Liver (tissue), 8 donors: ENCODE measurements at regions not wholly inside any gene's neighbourhood (a gene's known extent, or its start where the extent isn't known, plus 50 kb on each side); places are given as distances from the start of the nearest gene placed in this dataset.

Experiments used
- DNase-seq: peaks from one replicate; pipeline ENCODE4 v3.0.0-alpha.2; 2017; ENCODE audit warnings: low spot score
- H3K27ac ChIP-seq, 2 donors: one replicate each; pipeline ENCODE4 v1.7.0; 2013; ENCODE audit warnings: inconsistent platforms in 2 of 2, low read length in 2 of 2, control low read depth in 1 of 2, low read depth in 1 of 2, mild to moderate bottlenecking in 1 of 2
- H3K27me3 ChIP-seq, 4 donors: one replicate each; pipeline versions ENCODE4 v1.6.1 to v1.7.0; 2013; ENCODE audit warnings: low read length in 3 of 4, inconsistent platforms in 1 of 4, mild to moderate bottlenecking in 1 of 4, moderate library complexity in 1 of 4; ENCODE audit not compliant: control insufficient read depth in 4 of 4, insufficient read depth in 4 of 4
- H3K36me3 ChIP-seq, 4 donors: one replicate each; pipeline versions ENCODE4 v1.6.1 to v1.7.0; 2013; ENCODE audit warnings: low read length in 3 of 4, mild to moderate bottlenecking in 3 of 4, low read depth in 1 of 4, moderate library complexity in 1 of 4; ENCODE audit not compliant: control insufficient read depth in 4 of 4, insufficient read depth in 3 of 4
- H3K4me1 ChIP-seq, 4 donors: one replicate each; pipeline versions ENCODE4 v1.6.1 to v1.7.0; 2013; ENCODE audit warnings: low read length in 3 of 4, mild to moderate bottlenecking in 3 of 4, moderate library complexity in 1 of 4; ENCODE audit not compliant: control insufficient read depth in 4 of 4, insufficient read depth in 4 of 4
- H3K4me3 ChIP-seq, 3 donors: one replicate each; pipeline versions ENCODE4 v1.6.1 to v1.7.0; 2013; ENCODE audit warnings: low read length in 3 of 3, control low read depth in 1 of 3, low read depth in 1 of 3, mild to moderate bottlenecking in 1 of 3
- H3K9ac ChIP-seq, 2 donors: one replicate each; pipeline ENCODE4 v1.7.0; 2013; ENCODE audit warnings: low read length in 2 of 2, mild to moderate bottlenecking in 2 of 2, moderate library complexity in 2 of 2, control low read depth in 1 of 2, low read depth in 1 of 2
- H3K9me3 ChIP-seq, 4 donors: one replicate each; pipeline versions ENCODE4 v1.6.1 to v1.7.0; 2013; ENCODE audit warnings: low read length in 3 of 4; ENCODE audit not compliant: control insufficient read depth in 4 of 4
- ATF3 ChIP-seq: IDR thresholded peaks from 2 replicates; pipeline ENCODE4 v1.6.1; 2016; ENCODE audit warnings: antibody characterized with exemption
- CTCF ChIP-seq: fragments of 150-350 bp; IDR thresholded peaks from 2 replicates; pipeline ENCODE4 v1.5.1; 2017; ENCODE audit warnings: improper control_type of control experiment, low read depth, low read length; ENCODE audit not compliant: missing input control
- FOXA1 ChIP-seq: IDR thresholded peaks from 2 replicates; pipeline ENCODE4 v1.6.1; 2016; ENCODE audit warnings: antibody characterized with exemption
- FOXA2 ChIP-seq: IDR thresholded peaks from 2 replicates; pipeline ENCODE4 v1.6.1; 2016; ENCODE audit warnings: antibody characterized with exemption
- GABPA ChIP-seq, 2 donors: IDR thresholded peaks in 1 of 2; conservative IDR thresholded peaks in 1 of 2; 2 replicates each; pipeline ENCODE4 v1.6.1; 2016; ENCODE audit warnings: antibody characterized with exemption in 2 of 2, mild to moderate bottlenecking in 1 of 2, moderate library complexity in 1 of 2
- HNF4A ChIP-seq, 2 donors: conservative IDR thresholded peaks; 2 replicates each; pipeline ENCODE4 v1.6.1; 2016; ENCODE audit warnings: antibody characterized with exemption in 2 of 2, mild to moderate bottlenecking in 2 of 2
- JUND ChIP-seq, 2 donors: IDR thresholded peaks; 2 replicates each; pipeline ENCODE4 v1.6.1; 2016; ENCODE audit warnings: antibody characterized with exemption in 2 of 2
- NR2F2 ChIP-seq: IDR thresholded peaks from 2 replicates; pipeline ENCODE4 v1.6.1; 2016; ENCODE audit warnings: antibody characterized with exemption
- RAD21 ChIP-seq, 2 donors: IDR thresholded peaks; 2 replicates each; pipeline ENCODE4 v1.6.1; 2016; ENCODE audit warnings: antibody characterized with exemption in 2 of 2, mild to moderate bottlenecking in 2 of 2
- REST ChIP-seq: IDR thresholded peaks from 2 replicates; pipeline ENCODE4 v1.6.1; 2016; ENCODE audit warnings: antibody characterized with exemption, mild to moderate bottlenecking
- RXRA ChIP-seq, 2 donors: IDR thresholded peaks; 2 replicates each; pipeline ENCODE4 v1.6.1; 2017 to 2018; ENCODE audit warnings: antibody characterized with exemption in 2 of 2, mild to moderate bottlenecking in 1 of 2
- SP1 ChIP-seq: IDR thresholded peaks from 2 replicates; pipeline ENCODE4 v1.6.1; 2018; ENCODE audit warnings: antibody characterized with exemption, mild to moderate bottlenecking
- TAF1 ChIP-seq: conservative IDR thresholded peaks from 2 replicates; pipeline ENCODE4 v1.6.1; 2016; ENCODE audit warnings: antibody characterized with exemption, mild to moderate bottlenecking
- YY1 ChIP-seq: IDR thresholded peaks from 2 replicates; pipeline ENCODE4 v1.6.1; 2016; ENCODE audit warnings: antibody characterized with exemption, mild to moderate bottlenecking
- ZBTB33 ChIP-seq: IDR thresholded peaks from 2 replicates; pipeline ENCODE4 v1.6.1; 2016; ENCODE audit warnings: antibody characterized with exemption
- WGBS: extraction: QIAGEN DNeasy Blood & Tissue Kit; methylation state at CpG from one replicate; pipeline ENCODE4 v1.1.7; 2013; 5-methylcytosine and 5-hydroxymethylcytosine counted together
- TF ChIP-seq, protein P1 (sequence below): IDR thresholded peaks from 2 replicates; pipeline ENCODE4 v1.6.1; 2016; ENCODE audit warnings: antibody characterized with exemption
- donor health status: healthy.
- donor health status: healthy.
- donor health status: healthy.
- donor health status: healthy.
- donor health status: healthy.

- Histone ChIP-seq H3K27me3 (no peaks in the 10 kb centered on the region), H3K36me3 (no peaks in the 10 kb centered on the region), H3K4me3 (no peak overlapping the region), H3K4me1 (no peaks in the 10 kb centered on the region), H3K9me3 (no peaks in the 10 kb centered on the region), H3K9ac (no peak overlapping the region), H3K27ac (no peak overlapping the region)
- TF ChIP-seq ZBTB33 = no peak
- TF ChIP-seq RAD21 (IDR thresholded peaks at IDR 0.05) = no peak
- no peak for TF ChIP-seq JUND (IDR thresholded peaks at IDR 0.05)
- no peak for TF ChIP-seq TAF1
- TF ChIP-seq HNF4A (conservative IDR thresholded peaks at IDR 0.05) = no peak
- TF ChIP-seq, protein P1, sequence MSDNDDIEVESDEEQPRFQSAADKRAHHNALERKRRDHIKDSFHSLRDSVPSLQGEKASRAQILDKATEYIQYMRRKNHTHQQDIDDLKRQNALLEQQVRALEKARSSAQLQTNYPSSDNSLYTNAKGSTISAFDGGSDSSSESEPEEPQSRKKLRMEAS = no peak
- TF ChIP-seq CTCF = no peak
- no peak for TF ChIP-seq FOXA1
- no peak for TF ChIP-seq YY1
- TF ChIP-seq NR2F2 = no peak
- TF ChIP-seq FOXA2 = no peak
- no peak for TF ChIP-seq RXRA (IDR thresholded peaks at IDR 0.05)
- no peak for TF ChIP-seq REST
- TF ChIP-seq SP1 = no peak
- TF ChIP-seq ATF3 = no peak
- TF ChIP-seq GABPA (IDR thresholded peaks at IDR 0.05 in 1 of 2, conservative IDR thresholded peaks at IDR 0.05 in 1 of 2) = no peak
- DNase-seq = no peak
- WGBS = 71% methylated on average over 4 of the region's 4 CpGs
Measured at GRCh38 chr5:133763744-133764143, 151.4 kb upstream of the FSTL4 start.

DNA sequence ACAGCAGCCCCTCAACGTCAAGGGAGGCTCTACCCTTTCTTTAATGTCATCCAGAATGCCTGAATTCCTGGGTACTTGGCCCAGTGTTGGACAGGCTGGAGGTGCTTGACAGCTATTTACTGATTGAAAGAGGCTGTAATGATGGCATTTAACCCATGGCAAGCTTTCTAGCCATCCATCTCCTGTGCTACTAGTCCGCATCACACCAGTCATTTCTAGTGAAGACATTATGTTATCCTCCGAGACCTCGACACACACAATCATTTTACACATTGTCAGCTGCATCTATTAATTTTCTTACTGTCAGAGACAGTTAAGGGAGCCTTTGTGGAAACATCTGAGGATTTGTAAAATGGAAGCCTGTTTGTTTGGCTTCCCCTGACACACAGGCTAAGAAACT lies 149.3 kb upstream of the FSTL4 start:
- Histone ChIP-seq H3K4me1 (no peaks in the 10 kb centered on the region), H3K27ac (no peak overlapping the region), H3K4me3 (no peak overlapping the region), H3K27me3 (no peaks in the 10 kb centered on the region), H3K36me3 (no peaks in the 10 kb centered on the region), H3K9ac (no peak overlapping the region), H3K9me3 (no peaks in the 10 kb centered on the region)
- TF ChIP-seq GABPA (IDR thresholded peaks at IDR 0.05 in 1 of 2, conservative IDR thresholded peaks at IDR 0.05 in 1 of 2) (no peak), CTCF (no peak), RXRA (IDR thresholded peaks at IDR 0.05) (no peak), YY1 (no peak), HNF4A (conservative IDR thresholded peaks at IDR 0.05) (no peak), ATF3 (no peak), FOXA2 (no peak)
- DNase-seq = no peak
- 86% methylated on average over 4 of the region's 4 CpGs for WGBS
